Stimulated activated CD4-positive, alpha-beta T cell treated with anti-CD3 and anti-CD28 coated beads, Interleukin-2, amount 100 ng/mL, for 24 hours (primary cell): ENCODE measurements at regions not wholly inside any gene's neighbourhood (a gene's known extent, or its start where the extent isn't known, plus 50 kb on each side); places are given as distances from the start of the nearest gene placed in this dataset.
"Not testable (repeated sequence)": the region's sequence is repeated elsewhere in the genome, so short reads cannot be mapped to it uniquely, and the experiment has no call there.

ENCODE experiments used
- DNase-seq, 2 donors: peaks; one replicate each; pipeline ENCODE4 v3.0.0-alpha.2; 2020

DNA sequence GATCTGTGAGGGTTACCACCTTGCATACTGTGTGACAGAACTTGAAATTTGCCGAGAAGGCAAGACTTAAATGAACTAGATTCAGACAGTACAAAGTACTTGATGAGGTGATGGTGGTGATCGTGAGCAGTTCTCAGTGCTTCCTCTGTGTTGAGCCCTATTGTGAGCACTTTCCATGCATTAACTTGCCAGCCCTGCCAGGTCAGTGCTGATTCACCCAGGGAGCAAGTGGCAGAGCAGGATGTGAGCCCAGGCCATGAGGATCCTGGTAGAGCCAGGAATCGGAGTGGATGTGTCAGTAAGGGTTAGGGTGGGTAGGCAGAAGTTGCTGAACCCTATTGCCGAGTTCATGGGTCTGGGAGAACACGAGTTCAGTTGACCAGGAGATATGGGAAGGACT is 4545.7 kb upstream of the TPTE start:
- not testable (repeated sequence) for DNase-seq

DNA sequence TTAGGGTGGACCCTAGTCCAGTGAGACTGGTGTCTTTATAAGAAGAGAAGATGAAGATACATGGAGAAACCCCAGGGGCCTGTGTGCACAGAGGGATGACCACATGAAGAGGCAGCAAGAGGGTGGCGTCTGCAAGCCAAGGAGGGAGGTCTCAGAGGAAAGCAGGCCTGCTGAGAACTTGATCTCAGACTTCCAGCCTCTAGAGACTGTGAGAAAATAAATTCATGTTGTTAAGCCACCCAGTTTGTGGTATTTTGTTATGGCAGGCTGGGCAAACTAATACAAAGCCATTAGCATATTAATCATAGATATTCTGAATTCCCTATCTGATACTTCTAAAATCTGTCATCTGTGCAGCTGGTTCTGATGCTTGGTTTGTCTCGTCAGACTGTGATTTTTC is 4523.8 kb upstream of the TPTE start:
- DNase-seq: not testable (repeated sequence)

GRCh38 chr21:6015422-6016057 is 4505.8 kb upstream of the TPTE start:
- DNase-seq: not testable (repeated sequence)

DNA sequence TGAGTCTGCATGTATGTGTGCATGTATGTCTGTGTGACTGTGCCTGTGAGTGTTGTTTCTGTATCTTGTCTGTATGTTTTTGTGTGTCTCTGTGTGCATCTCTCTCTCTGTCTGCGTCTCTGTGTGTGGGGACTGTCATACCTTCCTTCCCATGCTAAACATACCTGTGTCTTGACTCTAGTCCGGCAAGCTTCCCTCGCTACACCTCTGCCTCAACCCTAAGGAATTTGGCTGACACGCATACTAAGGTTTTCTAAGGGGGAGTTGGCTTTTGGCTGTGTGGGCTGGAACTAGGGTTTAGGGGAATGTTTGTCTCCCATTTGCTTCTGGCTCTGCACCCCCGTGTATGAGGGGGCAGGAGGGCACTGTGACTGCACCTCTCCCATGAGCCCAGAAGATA is 4500.9 kb upstream of the TPTE start:
- DNase-seq: not testable (repeated sequence)

GRCh38 chr21:6020953-6021716 is 4500.2 kb upstream of the TPTE start:
- not testable (repeated sequence) for DNase-seq

DNA sequence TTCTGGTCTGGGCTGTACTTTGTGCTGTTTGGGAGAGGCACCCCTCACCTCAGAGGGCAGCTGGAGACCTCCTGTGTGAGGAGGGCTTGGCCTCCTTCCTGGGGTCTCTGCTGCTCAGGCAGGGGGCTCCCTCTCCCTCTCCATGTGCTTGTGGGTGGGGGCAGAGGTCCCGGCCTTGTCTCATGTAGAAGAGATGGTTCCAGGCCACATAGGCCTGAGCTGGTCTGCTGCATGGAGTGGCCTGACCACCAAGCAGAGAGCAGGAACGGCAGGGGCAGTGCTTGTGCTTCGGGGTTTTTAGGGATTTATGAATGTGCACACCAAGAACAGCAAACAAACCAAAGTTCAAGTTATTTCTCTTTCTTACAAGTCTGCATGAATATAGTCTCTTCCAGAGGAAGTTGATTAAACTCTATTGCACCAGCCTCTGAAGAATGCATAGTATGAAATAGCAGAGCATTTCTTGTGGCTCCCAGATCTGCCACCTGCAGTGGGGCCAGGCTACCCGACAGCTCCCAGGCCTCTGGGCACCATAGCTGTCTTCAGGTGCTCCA is 4499.6 kb upstream of the TPTE start:
- not testable (repeated sequence) for DNase-seq

DNA sequence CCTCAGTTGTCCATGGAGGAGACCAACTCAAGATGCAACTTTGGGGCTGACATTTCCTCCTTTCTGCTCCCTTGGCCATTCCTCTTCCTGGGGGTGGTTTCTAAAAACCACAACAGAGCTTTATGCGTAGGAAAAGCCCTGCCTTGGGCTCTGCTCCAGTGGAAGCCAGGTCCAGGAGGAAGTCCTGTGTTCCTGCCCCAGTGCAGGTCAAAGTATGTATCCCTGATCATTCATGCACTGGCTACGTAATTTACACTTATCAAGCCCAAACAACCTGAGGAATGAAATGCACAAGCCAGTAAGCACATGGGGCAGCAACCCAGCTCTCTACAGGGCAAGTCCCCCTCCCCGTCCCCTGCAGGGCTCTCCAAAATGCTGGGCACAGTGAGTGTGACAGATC is 4498.1 kb upstream of the TPTE start:
- not testable (repeated sequence) for DNase-seq

DNA sequence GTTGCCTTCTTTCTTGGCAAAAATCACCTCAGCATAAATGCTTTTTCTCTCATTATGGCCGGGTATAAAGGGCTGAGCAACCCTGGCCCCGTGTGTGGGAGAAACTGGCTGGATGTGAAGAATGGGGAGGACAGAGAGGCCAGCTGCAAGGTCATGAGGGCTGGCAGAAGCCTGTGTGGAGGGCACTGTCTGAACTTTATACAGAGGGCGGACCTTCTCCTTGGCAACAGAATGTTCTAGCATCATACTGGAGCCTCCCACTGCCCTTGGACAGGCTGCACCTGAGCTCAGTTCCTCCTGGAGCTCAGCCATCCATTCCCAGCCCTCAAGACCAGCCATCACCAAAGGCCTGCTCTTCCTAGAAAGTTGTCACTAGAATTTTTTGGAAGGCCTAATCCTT is 4496.2 kb upstream of the TPTE start:
- DNase-seq: not testable (repeated sequence)

- DNase-seq: not testable (repeated sequence)
Measured at GRCh38 chr21:6027497-6027896, 4493.9 kb upstream of the TPTE start.

DNA sequence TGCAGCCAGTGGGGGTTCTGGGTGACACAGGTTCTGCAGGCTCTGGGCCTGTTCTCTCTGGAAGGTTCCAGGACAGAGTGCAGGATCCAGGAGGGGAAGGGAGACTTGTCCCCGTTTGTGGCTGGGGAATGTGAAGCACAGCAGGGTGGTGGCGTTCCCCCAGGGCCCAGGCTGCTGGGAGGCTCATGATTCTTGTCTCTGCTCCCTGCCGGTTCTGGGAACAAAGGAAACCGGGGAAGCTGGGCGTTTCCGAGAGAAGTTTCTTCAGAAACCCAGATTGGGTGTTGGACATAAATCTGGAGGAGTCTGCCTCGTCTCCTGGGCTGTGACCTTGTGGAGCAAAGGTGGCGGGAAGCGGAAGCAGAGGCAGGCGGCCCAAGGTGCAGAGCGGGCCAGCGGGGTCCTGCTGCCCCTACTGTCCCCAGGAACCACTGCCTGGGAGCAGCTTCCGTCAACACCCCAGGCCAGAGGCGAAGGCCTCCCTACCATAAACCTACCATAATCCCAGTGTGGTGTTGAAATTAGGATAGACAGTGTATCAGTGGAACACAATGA is 4487.2 kb upstream of the TPTE start:
- DNase-seq: not testable (repeated sequence)

- DNase-seq: not testable (repeated sequence)
Measured at GRCh38 chr21:6034820-6035473, 4486.4 kb upstream of the TPTE start.

GRCh38 chr21:6035474-6036155 is 4485.8 kb upstream of the TPTE start:
- DNase-seq: not testable (repeated sequence)

GRCh38 chr21:6039224-6039623 is 4482.2 kb upstream of the TPTE start:
- DNase-seq: not testable (repeated sequence)

DNA sequence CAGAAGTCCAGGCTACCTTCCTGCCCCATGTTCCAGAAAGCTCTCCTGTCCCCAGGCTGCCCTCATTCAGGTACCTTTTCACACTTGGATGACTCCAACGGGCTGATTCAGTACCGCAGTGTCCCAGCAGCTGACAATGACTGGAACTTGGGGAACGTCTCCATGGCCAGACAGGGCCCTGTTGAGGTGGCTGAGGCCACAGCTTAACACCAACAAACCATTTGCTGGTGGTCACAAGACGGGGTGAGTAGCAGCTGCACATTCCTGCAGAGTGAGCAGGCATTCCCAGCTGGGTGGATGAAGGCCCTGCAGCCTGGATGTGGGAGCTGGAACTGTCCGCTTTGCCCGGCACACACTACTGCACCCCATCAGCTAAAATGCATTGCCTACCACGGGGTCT is 4481.3 kb upstream of the TPTE start:
- DNase-seq: not testable (repeated sequence)

- not testable (repeated sequence) for DNase-seq
Measured at GRCh38 chr21:6043430-6044275, 4477.7 kb upstream of the TPTE start.

DNA sequence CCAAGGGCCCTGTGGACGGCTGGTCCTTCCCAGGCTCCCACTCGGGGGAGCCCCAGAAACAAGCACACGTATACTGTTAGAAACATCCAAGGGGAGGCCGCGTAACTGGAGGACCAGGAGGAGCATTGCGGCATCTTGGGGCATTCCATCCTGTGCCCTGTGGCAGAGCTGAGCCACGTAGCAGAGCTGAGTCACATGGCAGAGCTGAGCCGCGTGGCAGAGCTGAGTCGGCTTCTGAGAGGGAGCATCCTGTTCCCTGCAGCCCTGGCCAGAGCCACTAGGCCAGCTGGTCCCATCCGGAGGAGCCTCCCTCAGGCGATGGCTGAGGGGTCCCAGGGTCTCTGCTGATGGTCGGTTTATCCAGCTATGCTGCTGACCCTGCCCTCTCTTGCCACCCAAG is 4476.7 kb upstream of the TPTE start:
- DNase-seq: not testable (repeated sequence)

GRCh38 chr21:6049930-6050329 is 4471.5 kb upstream of the TPTE start:
- DNase-seq: not testable (repeated sequence)

- not testable (repeated sequence) for DNase-seq
Measured at GRCh38 chr21:6052109-6052508, 4469.3 kb upstream of the TPTE start.

DNA sequence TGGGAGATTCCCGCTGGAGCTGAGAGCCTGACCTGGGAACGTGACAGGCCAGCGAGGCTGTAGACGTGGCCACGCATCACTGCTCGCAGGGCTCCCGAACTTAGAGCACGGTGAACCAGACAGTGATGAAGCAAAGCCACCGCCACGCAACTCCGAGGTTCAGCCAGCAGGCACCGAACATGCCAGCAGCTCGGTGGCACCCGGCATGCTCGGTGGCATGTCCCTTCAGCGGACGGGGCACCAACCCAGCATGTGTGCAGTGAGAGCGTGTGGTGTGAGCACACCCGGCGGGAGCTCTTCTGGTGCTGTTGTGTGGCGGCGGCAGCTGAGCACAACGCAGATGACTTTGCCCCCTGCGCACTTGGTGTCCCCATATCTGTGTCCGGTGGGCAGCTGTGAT is 4468.2 kb upstream of the TPTE start:
- DNase-seq: not testable (repeated sequence)

- not testable (repeated sequence) for DNase-seq
Measured at GRCh38 chr21:6058997-6059396, 4462.4 kb upstream of the TPTE start.

- DNase-seq: not testable (repeated sequence)
Measured at GRCh38 chr21:6060054-6060681, 4461.2 kb upstream of the TPTE start.
